ENCODE measurements at regions not wholly inside any gene's neighbourhood (a gene's known extent, or its start where the extent isn't known, plus 50 kb on each side); places are given as distances from the start of the nearest gene placed in this dataset.

DNA sequence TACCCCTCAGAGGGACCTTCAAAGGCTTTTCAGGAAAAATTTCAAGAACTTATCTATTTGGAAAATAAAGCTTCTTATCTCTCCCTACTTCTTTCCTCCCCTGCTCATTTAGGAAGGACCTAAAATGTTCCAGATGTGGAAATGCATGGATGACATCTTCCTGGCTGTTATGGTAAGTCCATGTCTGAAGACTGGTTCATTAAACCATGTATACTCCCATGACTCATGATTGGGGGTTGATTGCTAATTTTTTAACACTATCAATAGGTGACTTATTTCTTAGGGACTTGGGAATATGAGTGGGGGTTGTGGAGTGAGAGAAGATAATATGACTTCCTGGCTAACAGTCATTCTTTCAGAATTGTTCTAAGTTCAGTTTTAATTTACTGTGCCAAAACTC is 104.0 kb upstream of the PARD3B start:
- DNase-seq = no peak

DNA sequence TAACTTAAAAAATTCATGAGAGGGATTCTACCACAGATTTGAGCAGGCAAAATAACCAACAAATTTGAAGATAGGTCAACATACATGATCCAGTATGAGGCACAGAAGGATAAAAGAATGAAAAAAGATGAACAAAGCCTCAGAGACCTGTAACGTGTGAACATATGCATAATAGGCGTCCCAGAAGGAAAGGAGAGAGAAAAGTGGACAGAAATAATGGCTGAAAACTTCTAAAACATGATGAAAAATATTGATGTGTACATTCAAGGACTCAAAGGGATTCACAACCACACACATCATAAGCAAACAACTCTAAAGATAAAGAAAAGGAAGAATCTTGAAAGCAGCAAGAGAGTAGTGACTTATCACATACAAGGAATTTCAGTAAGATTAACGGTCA is 100.1 kb upstream of the PARD3B start:
- no peak for DNase-seq

DNA sequence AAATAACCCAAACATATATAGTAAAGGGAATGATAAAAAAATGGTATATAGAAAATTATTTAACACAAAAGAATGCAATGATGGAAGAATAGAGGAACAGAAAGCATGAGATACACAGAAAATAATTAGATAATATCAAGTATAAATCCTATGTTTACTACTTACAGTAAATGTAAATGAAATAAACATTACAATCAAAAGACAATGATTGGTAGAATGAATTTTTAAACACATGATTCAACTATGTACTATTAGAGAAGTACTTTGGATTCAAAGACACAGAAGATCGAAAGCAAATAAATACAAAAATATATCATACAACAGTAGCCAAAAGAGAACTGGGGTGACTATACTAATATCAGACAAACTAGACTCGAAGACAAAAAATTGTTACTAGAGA is 97.6 kb upstream of the PARD3B start:
- no peak for DNase-seq

DNA sequence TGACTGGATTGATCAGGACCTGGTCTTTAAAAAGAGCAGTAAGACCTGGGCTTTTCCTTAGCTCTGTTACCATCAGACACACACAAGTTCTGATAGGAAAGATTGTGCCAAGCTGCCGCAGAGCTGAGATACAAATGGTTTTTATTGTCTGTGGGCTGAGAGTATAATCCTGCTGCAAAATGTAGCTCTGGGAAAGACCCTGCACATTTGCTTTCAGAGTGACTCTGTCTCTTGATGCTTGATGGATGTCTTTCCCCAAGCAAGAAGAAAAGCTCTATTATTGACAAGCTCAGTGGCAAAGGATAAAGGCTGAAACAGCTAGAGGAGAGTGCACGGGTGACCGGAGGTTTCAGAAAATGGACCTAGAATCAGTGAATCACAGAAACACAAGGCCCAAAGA is 95.3 kb upstream of the PARD3B start:
- DNase-seq = no peak

DNA sequence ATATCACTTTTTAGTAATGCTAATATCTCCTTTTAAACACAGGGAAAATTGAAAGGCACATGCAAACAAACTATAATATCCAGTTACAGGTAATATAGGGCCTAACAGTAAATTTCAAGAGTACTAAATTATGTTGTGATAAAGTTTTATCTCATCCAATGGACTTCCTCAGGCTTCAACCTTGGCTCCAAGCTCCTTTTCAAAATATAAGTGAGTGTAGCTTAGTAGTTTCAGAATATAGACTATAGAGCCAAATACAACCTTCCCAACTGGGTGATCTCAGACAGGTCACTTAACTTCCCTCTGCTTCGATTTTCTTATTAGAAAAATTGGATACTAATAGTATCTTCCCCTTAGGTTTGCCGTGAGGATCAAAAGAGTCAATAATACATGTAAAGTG is 93.5 kb upstream of the PARD3B start:
- DNase-seq = no peak

DNA sequence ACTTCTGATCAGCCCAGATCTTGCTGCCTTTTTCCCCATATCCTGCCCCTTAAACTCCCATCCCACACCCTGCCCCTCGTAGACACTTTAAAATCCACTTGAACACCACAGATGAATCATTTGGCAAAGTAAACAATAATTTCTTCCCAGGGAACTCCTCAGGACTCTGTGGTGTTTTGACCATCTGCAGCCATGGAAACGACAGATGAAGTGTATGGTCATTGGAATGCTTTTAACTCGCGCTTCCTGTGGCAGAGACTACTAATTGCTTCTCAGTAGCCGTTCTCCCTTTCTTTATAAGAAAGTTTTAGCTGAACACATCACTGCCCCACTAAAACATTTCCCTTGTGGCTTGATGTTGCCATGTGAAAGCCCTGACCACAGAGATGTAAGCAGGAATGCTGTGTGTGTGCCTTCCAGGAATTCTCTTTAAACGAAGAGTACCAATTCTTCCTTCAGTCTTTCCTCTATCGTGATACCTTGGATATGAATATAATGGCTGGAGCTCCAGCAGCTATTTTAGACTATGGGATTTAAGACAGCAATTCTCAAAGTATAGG is 92.7 kb upstream of the PARD3B start:
- DNase-seq = no peak

DNA sequence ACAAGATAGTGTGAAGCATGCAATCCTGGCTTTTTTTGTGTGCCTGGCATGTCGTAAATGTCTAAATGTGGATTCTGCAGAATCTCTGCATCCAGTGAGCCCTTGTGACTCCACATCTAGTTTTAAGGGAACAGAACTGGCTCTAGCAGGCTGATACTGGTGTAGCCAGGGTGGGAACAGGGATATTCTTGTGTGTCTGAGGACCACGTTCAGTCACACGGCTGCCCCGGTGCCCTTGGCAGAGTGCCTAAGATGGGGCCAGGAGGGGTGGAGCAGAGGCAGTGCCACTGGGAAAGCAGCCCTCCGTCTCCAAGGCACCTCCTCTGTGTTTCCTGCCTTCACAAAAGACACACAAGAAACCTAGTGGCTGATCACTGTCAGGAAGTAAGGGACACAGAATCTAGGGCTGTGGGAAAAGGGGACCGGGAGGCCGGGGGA is 91.5 kb upstream of the PARD3B start:
- no peak for DNase-seq

DNA sequence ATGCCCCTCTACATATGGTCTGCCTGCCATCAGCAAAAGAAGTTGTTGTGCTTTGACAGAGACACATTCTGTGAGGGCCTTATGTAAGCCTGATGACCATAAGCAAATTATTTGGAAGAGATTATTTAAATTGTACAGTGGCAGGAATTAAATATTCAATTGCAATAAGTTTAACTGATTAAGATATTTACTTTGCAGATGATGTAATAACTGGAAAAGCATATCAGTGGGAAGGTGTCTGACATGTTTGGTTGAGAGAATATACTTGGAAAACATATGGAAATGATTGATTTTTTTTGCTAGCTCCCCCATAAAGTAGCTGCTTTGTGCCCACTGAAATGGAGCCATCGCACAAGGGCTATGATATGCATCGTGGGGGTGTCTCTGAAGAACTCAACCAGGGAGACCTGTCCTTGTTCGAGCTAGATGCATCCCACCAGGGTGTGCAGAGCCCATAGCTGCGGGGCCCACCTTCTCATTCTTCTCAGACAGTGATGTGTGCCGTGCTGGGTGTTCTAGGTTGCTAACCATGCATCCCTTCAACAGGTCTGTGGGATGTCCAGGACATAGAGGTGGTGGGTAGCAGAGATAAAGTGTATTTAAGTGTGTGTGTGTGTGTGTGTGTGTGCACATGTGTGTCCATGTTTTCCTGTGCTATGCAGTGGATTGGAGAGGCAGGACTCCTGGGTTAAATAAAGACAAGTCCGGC is 90.4 kb upstream of the PARD3B start:
- DNase-seq = no peak

DNA sequence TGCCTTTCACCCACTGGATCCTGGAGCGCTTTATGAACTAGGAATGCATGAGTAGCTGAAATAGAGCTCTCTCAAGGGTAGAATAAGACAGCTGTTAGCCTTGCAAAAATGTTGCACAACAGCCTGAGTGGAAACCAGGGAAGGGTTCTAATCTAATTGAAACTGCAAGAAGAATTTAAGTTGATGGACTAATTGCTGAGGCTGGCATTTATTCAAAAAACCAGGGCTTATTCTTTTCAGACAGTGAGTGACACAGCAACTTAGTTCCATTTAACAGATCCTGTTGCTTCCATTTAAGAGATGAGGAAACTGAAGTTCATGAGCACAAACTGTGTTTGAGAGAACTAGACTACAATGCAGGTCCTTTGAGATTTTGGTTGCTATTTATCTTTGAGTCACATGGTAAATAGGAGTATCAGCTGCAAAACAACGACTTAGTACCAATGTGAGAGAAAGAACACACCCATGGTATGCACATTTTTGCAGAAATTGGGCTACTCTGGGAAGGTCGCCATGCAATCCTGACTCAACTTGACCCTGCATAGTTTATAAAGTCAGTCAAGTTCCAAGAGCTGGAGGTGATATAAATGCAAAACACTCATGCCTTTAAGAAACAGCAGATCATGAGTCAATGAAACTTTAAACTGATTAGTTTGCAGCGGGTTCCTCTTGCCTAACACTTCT is 76.4 kb upstream of the PARD3B start:
- DNase-seq = no peak

DNA sequence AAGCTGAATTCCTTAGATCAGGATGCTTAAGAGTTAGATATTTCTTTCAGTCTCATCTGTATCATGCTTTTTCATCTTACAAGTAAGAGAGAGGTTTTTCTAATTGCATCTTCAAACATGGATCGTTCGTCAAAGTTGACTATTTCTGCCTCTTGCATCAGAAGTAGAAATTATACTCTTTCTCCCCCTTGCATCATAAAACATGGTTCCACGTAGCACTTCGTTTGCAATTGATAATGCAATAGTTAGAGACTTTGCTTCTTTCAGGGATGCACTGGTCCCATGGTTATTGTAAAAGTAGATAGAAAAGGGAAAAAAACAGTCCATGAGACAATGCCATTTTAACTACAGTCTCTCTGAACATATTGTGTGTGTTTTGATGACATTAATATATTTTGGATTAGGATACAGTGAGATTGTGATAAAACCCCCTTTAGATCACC is 75.1 kb upstream of the PARD3B start:
- no peak for DNase-seq

DNA sequence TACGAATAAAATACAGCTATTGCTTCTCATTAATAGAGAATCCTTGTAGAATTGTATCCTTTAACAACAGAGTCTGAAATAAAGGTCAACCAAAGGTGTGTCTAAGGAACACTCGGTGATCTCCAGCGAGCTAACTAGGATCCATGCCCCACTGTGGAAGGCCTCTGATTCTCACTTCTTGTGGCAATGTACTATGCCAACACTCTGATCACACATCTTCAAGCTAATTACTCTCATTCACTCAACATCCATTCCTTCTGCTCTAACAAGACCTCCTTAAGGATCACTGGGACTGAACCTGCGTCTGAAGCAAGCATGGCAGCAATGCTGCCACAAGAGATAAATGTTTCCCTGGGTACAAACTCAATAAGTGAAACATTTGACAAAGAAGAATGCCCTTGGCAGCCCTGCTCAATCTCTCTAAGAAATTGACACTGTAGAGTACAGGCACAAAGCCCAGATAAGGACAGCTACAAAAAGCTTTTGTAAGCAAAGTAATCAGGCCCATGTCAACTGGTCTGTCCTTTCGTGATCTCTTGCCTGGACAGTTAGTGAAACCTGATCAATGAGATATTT is 74.6 kb upstream of the PARD3B start:
- DNase-seq = no peak

DNA sequence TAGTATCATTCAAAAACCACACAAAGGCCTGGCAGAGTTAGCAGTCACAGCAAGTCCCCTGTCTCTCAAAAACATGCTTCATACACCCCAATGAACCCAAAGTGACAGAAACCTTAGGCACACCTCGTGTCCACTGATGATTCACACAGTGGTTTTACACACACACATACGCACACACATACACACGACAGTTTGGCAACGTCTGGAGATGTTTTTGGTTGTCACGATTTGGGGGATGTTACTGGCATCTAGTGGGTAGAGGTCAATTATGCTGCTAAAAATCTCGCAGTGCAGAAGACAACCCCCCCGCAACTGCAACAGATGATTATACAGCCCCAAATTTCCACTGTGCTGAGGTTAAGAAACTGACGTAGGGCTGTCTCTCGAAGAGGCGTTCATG is 72.9 kb upstream of the PARD3B start:
- no peak for DNase-seq

DNA sequence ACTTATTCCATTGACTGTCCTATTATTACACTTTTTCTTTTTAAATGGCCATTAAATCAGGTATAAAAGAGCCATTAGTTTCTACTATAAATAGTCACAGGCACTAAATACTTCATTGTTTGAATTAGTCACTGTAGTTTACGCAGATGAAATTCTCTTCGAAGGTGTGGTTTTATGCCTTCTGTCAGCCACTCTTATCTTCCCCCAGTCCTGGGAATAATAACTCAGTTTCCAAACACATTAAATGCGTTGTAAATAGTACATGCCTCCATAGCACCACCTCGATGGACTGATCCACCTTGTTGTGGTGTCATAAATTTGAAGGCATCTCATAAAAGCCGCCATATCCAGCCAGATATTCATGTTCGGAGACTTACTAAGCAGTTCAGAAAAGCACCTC is 72.1 kb upstream of the PARD3B start:
- DNase-seq = no peak

DNA sequence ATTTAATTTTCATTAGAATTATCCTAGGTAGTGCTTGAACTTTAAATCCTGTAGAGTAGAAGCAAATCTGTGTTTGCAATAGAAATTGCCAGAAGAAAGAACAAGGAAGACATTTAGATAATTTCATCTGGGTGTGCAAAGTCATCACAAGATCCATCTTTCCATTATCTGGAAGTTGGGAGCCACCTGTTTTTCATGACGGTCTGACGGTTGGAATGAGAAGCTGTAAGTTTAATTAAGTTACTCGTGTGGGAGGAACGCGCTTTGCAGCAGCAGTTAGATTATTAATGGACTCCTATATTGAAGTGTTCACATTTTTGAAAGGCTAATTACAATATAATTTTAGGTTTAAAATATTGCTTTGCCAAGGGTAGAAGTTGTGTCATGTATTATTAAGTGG is 69.9 kb upstream of the PARD3B start:
- DNase-seq = no peak

DNA sequence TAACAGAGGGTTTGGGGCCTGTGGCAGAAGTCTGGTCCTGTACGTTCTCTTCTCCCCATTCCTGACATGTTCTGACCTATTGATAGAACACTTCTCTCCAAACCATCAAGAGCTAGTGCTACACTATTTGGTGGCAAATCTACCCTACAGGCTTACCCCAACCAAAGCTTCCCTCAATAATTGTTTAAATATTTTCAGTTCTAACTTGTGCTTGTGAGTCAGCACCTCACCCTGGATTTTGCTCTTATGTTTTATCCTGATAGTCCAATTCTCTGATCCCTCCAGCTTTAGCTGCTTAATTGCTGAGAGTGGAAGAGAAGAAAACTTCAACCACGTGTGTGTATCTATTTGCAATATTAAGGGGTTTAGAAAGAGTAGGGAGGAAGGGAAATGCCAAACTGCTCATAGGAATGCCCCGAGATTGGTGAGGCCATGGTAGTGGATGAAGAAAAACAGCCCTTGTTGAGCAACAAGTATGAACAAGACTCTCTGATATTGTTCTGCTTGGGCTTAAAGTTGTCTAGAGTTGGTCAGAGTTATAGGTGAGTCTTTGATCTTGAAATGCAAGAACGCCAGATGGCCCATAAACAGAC is 67.8 kb upstream of the PARD3B start:
- no peak for DNase-seq

DNA sequence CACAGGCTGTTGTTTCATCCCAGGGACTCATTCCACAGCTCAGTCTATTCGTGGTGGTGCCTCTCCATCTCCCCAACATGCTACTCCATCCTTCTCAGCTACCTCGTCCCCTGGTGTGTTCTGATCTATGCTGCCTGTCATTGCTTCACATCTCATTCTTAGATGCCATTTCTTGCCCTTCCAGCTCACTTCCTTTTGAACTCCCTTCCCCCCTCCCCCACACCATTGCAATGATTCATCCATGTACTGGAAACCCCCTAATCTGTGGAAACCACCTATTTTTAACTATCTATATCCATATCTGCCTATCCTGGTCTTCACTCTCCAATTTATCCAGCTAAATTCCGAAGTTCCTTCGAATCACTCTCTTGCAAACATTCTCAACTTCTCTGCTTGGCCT is 65.7 kb upstream of the PARD3B start:
- DNase-seq = no peak

DNA sequence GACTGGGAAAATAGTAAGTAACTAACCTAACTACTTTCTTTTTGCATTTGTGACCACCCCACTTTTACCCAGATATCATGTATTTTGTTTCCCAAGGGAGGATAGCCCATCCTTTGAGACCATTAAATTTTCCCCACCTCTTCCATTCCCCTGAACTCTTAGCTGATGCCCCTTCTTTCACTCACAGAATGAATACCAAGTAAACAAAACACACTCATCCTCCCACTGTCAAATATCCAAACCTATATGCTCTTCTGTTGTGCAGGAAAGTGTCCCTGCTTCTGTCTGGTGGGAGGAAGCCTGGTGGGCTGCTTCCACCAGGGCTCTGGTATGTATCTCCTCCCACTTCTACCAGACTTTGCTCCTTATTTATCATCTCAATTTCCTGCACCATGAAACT is 64.6 kb upstream of the PARD3B start:
- no peak for DNase-seq

DNA sequence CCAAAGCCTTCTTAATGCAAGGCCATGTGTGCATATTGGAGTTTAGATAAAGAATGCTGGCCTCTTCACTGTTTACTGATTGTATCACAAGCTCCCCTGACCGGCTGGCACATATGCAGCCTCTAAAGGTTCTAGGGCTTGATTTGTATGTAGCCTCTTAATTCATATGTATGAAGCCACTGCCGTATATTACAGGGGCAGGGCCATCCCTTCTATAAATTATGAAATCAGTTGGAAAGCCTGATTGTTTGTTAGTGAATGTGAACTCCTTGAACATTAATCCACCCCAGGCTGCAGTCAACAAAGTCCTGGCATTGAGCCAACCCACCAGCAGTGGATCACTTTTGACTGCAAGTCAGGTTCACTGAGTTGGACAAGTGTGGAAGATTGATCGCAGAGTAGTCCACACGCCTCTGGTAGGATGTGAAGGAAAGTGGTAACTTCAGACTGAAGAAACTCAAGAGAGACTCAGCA is 61.6 kb upstream of the PARD3B start:
- DNase-seq = no peak

DNA sequence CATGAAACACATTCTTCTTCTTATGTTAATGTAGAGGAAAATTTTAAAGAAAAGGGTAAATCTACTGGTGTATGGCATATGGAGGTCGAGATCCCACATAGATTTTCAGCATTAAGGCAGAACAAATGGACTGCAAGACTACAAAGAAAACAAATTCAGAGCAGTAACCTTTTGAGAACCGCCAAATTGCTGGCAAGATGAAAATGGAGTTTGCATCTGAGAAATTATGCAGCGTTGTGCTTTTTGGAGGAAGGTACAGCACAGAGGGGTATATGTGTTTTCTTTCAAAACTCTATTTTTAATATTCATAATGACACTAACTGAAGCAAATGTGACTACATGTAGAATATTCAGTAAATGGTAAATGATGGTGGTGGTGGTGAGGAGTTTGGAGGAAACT is 59.0 kb upstream of the PARD3B start:
- no peak for DNase-seq

DNA sequence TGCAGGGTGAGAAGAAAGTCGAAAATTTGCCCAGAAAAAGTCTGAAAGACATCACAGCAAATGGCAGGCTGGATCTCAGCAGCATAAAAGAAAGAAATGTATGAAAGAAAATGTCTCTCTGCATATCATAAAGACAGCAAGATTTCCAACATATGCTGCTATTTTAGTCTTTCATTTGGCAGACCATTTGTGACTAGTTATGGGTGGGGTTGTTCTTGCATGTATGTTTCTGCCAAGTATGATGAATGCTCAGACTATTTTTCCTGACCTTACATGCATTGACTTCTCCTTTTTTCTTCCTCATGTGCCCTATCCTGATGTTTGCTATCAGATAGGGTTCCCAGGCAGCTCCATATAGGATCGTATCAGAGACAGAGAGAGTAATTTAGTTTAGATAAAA is 58.5 kb upstream of the PARD3B start:
- no peak for DNase-seq

DNA sequence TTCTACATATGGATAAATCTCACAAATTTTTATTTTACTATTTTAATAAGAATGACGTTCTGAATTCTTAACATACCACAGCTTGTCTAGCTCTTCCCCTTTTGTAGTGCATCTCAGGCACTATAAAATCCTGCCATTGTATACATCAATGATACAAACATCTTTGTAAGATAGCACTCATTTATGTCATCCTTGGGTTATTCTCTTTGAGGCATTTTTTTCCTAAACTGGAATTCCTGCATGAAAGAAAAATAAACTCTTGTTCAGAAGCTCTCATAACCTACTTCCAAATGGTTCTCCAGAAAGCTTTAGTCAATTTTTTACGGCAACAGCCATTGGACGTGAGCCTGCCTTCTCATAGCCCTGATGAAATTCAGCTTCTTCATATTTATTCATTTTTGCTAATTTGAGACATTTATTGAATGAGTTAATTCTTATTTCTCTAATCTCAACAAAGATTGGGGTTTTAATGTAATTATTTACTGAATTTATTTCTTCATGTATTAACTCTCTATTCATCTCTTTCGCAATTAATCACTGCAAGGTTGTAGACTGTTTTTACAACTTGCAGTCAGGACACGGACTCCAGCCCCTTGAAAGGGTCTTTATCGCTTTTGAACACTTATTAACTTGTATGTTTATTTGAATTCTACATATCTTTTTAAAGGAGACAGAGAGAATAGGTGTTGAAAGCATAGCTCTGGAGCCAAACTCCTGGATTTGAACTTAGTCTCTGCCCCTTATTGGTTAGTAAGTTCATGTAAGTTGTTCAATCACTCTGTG is 57.6 kb upstream of the PARD3B start:
- no peak for DNase-seq

DNA sequence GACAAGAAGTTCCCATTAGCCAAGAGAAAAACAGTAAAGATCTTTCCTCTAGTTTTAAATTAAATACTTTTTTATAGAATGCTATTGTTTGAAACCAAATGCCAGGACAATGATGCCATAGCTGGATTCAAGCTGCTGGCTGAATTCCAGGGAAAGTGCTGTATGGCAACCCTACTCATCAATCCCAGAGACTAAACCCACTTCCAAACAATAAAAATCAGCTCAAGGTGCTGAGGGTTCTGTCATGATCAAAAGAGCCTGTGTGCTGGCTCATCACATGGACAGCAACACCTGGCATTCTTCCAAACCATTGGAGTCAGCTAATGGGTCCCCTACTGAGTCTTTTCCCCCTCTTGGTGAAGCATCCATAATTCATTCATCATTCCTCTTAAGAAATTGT is 53.7 kb upstream of the PARD3B start:
- DNase-seq = no peak

DNA sequence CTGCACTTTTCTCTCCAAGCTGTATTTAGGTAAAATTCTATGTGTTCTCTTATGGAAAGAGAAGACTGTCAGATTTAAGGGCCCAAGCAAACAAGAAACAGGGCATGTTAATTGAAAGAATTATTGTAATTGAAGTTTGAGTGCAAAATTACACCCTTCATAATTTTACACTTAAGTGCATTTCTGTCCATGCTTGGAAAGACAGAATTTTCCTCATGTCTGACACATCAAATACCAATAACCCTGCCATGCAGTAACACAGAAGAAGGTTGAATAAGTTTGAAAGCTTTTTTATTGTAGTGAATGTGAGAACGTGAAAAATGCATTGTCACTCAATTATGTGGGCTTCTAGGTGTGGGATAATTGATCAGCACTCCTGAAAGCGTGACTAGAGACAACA is 52.9 kb upstream of the PARD3B start:
- DNase-seq = no peak
